NT2/D1 (cell line): ENCODE measurements at regions not wholly inside any gene's neighbourhood (a gene's known extent, or its start where the extent isn't known, plus 50 kb on each side); places are given as distances from the start of the nearest gene placed in this dataset.
"Not testable (repeated sequence)": the region's sequence is repeated elsewhere in the genome, so short reads cannot be mapped to it uniquely, and the experiment has no call there.

Experiments used
- YY1 ChIP-seq: IDR thresholded peaks from 2 replicates; pipeline ENCODE4 v1.6.1; 2011; ENCODE audit not compliant: insufficient read length, insufficient read depth
- ZNF274 ChIP-seq: IDR thresholded peaks from 2 replicates; pipeline ENCODE4 v1.6.1; 2011; ENCODE audit warnings: mild to moderate bottlenecking, low read depth, low read length

- not testable (repeated sequence) for TF ChIP-seq YY1, ZNF274
These were observed 373.8 kb downstream of the ZNF674 start for GRCh38 chrX:46171457-46171856.
